Brain pericyte (primary cell): ENCODE measurements at regions not wholly inside any gene's neighbourhood (a gene's known extent, or its start where the extent isn't known, plus 50 kb on each side); places are given as distances from the start of the nearest gene placed in this dataset.

Experiments used
- DNase-seq: peaks from one replicate; pipeline ENCODE4 v3.0.0-alpha.2; 2012; ENCODE audit warnings: low read depth, low spot score

DNA sequence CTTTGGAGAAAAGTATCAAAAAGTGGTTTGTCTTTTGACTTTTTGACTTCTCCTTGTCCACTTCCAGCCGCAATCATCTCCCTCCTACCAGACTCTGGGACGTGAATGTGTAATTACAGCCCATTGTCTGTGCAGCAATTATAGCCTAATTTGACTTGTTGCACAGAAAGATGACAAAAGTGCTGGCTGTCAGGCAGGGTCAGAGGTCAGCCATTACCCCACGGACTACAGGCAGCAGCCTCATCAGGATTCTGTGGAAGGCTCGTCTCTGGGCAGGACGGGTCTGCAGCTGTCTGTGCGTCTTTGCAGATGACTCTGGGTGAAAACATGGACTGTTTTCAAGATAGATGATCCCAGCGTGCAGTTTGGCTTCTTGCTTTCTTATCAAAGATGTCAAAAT lies 102.2 kb upstream of the EDNRB start:
- no peak for DNase-seq

DNA sequence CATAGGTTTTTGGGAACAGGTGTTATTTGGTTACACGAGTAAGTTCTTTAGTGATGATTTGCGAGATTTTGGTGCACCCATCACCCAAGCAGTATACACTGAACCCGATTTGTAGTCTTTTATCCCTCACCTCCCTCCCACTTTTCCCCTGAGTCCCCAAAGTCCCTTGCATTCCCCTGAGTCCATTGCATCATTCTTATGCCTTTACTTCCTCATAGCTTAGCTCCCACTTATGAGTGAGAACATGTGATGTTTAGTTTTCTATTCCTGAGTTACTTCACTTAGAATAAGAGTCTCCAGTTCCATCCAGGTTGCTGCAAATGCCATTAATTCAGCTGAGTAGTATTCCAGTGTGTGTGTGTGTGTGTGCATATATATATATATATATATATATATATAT lies 97.2 kb upstream of the EDNRB start:
- no peak for DNase-seq

DNA sequence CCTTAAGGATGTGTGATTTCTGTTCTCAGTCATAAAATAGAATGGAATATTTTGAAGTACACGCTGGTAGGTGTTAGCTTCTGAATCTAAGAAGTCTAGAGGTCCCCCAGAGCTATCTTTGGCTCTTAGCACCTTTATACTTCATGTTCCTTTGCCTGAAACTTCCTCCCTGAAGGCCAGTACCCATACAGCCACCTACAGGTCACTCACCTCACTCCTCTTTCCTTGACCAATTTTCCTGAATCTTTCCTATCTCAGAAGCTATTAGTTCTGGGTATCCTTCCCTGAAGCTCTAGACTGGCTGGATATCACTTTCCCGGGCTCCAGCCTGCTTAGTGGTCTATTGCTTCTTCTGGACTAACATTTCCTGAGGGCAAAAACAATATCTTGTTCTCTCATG lies 93.4 kb upstream of the EDNRB start:
- DNase-seq: no peak

DNA sequence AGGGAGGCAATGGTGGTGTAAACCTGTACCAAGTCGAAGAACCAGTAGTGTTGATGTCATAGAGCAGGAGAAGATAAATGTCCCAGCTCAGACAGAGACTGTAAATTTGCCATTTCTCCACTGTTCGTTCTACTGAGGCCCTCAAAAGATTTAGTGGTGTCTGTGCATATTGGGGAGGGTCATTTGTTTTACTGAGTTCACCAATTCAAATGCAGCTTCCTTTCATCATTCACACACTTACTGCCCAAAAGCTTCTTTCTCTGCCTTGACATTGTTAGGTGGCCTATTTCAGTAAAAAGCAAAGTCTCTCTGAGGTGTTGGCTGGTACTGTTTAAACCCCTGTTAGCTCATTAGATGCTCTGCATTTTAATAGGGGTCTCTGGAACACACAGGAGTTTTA lies 86.2 kb upstream of the EDNRB start:
- DNase-seq: no peak

DNA sequence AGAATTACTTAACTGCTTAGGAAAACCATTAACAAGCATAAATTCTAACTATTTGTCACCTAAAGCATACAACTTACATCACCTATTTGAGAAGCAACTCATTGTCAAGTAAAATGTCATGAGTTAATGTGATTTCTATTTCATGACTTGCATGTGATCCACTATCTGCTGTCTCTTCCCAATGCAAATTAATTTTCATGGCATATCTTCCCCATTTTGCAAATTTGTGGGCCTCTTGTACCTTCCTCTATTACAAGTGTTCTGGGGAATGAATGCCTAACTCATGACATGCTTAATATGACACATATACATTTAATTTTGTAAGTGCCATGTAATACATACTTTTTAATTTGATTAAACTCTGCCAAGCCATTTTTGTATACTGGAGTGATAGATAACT lies 81.1 kb upstream of the EDNRB start:
- DNase-seq: no peak

DNA sequence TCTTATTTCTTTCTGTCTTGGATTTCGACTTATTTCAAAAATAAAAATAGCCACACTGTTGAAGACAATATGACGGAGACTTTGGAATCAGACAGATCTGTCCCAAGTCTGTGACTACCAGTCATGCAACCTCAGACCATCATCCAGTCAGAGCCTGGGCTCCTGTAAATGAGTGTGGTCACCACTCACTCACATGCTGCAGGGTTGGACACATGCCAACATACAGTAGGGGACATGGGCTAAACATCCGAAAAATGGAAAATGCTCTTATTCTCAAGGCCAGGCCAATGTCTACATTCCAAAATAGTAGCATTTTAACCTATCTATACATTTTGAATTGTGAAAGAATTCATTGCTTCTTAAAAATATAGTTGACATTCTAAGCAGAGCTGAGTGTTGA lies 75.5 kb upstream of the EDNRB start:
- DNase-seq: no peak

DNA sequence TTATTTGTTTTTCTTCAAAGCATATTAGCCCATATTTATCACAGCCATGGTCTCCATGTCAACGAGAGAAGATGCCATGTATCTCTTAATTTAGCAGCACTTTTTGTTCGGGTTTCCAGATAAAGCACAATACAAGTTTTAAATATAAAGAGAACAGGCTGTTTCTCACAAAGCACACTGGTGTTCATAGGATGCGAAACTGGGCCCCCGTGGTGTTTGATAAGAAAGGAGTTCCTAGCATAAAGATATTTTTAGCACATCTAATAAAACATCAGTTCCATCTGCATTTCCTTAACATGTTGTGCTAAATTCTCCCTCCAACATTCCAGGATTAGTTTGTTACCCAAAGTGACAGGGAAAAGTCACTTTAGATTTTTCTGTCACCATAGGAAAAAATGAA lies 72.4 kb upstream of the EDNRB start:
- no peak for DNase-seq

DNA sequence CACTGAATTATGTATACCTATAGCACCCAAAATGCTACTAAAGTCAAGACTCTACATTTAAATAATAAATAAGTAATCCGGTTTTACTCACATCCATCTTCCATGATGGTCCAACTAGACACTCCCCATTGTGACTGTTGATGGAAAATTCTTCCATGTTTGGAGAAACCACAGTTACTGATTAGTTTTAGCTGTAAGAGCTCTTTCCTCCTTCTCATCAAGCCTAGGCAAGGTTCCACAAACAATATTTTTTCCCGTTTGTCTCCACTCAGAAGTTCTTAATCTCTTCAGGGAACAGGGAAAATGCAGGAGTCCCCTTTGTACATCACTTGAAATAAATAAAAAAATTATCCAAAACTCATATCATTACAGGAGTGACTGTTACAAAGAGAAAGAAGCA lies 70.7 kb upstream of the EDNRB start:
- no peak for DNase-seq

DNA sequence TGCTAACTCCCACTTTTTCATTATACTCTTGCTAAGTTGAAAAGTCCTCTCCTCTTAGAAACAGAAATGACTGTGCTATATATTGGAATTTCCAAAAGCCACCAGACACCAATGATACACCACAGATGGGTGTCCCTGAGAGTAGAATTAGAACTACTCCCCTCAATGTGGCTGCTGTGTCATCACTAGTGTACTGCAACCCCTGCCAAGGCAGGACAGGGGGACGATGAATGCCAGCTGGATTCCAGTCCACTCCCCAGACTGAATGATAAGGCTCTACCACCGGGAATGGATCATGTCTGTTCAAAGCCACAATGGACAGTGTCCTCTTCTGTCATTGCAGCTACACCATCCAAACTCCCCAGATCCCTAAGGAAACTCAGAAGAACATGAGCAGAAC lies 69.7 kb upstream of the EDNRB start:
- DNase-seq: no peak

DNA sequence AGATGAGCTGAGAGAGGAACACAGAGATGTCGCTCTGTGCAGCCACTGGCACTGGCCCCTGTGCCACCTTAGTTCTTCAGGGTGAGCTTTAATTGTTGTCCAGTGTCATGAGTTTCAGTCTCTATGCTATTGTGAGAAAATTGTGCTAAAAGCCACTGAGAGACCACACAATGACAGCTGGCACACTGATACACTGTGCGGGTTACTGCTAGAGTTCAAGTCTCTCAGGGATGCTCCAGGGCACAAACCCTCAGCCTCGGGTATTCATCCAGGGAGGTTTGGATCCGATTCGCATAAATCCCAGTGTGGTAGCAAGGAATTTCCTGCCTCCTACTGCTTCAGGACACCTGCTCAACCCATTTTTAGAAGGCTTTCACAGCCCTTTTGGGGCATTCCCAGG lies 68.1 kb upstream of the EDNRB start:
- no peak for DNase-seq

DNA sequence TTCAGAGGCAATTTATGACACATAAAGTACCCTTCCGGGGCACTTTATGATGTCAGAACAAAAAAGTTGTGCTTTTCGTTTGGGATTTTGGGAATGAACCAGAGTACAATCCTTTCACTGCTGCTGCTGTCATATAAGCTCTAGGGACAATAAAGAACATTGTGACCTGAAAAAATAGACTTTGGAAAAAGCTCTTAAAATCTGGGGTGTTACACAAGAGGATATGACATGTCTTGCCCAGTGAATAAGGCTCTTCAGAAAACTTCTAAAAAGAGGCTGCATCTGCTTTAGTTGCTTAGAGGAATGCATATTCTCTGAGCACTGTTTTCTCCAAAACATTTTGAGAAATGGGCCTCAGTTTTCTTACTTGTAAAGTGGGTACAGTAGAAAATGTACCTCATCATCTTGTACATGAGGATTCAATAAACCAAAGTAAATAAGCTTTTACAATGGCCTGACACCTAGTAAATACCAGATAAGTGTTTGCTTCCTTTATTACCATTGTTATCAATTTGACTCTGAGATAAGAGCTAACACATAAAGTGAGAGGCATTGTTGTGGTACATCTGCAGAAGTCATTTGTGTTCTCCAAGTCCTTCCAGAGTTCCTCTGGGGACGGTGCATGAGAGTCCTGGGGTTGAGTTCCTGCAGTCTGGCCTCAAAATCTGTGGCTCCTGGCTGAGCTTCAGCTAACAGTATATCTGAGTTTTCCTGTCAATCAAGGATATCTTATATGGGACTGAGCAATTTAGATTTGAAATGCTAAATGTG lies 67.4 kb upstream of the EDNRB start:
- DNase-seq: no peak

DNA sequence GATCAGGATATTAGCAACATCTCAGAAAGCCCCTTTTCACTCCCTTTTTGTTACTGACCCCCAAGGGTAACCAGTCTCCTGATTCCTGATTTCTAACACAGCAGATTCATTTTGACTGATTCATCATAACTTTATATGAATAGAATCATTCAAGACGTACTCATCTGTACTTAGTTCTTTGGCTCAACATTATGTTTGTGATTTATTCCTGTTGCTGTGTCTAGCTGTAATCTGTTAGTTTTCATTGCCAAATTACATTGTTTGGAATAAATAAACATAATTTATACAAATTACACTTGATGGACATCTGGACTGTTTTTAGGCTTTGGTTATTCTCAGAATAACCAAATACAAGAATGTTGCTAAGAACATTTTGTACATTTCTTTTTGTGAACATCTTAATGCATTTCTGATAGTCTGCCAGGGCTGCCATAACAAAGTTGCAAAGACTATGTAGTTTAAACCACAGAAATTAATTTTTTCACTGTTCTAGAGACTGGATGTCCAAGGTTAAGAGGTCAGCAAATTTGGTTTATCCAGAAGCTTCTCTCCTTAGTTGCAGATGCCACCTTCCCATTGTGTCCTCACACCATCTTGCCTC lies 62.8 kb upstream of the EDNRB start:
- DNase-seq: no peak

DNA sequence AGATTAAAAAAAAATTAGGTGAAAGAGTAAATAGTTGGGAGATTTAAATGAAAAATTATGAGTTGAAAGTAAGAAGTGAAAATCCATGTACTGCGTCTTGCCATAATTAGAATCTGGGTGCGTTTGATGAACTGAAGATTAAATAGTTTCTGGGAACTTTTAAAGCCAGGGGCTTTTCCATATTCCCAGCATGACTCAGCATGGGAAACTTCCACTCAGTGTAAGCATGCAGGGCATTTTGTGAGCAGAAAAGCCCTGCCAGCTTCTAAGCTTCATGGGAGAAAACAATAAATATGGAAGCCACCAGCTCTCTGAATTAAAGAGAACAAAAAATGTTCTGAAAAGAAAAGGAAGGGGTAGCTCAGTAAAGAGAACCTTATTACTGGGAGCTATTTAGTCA lies 62.0 kb upstream of the EDNRB start:
- no peak for DNase-seq

DNA sequence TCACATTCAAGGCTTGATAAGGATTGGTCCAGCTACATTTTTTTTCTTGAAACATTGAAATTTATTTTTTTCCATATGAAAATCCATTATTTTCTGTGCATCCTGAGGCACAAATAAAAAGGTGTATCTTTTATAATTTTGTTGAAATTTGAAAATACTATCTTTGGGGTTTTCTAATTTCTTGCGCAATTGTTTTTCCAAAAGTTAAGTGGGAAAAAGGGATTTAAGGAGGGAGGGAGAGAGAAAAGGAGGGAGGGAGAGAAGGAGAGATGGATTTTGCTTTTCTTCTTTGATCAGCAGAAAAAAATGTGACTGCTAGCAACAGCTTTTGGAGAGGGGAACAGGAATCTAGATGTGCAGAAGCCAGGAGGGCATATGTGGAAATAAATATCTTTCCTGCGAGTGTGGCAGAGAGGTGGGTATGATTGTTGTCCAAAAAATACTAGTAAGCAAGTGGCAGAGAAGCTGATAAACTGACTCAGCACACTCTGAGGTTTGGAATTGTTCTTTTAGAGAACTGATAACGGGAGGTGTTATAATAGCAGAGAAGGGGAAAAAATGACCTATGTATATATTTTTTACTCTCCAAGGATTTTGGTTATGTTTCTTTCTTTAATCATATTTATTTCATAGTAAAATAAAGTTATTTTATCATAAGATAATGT lies 61.2 kb upstream of the EDNRB start:
- DNase-seq: no peak

DNA sequence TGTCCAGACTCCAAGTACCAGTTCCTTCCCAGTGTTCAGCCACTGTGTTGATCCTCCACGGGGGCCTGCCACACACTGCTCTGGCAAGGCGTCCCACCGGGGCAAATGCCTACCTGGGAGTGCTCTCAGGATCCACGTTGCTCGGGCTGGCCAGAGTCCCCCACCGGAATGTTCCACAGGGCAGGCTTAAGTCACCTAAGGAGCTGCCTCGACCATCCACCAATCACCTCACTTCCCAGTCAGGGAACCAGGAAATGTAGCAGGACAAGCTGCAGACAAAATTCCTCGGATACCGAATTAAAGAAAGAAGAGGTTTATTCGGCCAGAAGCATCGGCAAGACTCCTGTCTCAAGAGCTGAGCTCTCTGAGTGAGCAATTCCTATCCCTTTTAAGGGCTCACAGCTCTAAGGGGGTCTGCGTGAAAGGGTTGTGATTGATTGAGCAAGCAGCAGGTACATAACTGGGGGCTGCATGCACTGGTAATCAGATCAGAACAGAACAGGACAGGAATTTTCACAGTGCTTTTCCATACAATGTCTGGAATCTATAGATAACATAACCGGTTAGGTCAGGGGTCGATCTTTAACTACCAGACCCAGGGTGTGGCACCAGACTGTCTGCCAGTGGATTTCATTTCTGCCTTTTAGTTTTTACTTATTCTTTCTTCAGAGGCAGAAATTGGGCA lies 56.9 kb upstream of the EDNRB start:
- no peak for DNase-seq

DNA sequence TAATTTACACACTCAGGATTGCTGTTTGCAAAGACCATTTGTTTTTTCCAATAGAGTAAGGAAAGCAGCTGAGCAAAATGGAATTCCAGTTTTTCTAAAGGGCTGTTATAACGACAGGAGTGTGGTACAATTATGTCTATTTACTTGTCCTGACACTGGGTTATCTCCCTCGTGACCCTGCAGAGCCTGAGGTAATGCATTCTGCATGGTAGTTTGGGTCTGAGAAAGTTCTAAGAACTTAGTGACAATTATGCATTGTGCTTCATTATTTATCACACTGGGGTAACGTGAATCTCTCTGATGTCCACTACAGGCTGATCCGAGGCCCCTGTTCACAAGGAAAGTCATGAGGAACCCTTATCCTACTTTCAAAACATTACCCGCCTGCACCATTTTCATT lies 50.7 kb upstream of the EDNRB start:
- DNase-seq: no peak
